ENCODE measurements at regions not wholly inside any gene's neighbourhood (a gene's known extent, or its start where the extent isn't known, plus 50 kb on each side); places are given as distances from the start of the nearest gene placed in this dataset.
"Not testable (repeated sequence)": the region's sequence is repeated elsewhere in the genome, so short reads cannot be mapped to it uniquely, and the experiment has no call there.

GRCh38 chr9:40915660-40916398 lies 212.7 kb downstream of the FOXD4L6 start:
- H3K4me1 ChIP-seq; DNase-seq; intact Hi-C loops (cut with DNase I; ENCODE audit: low total_unique reads); H3K27me3 ChIP-seq (replicated peaks in 1 of 7); H3K27ac ChIP-seq: not testable (repeated sequence)
- Histone ChIP-seq H3K9me3 (peaks cover 28 to 96% (median 93%) of the 10 kb centered on the region in 8 donors), H3K36me3 (peaks cover 0 to 22% (median 0%) of the 10 kb centered on the region in 6 donors), H3K4me3 (peak overlapping the region in 1 of 8 donors; percentile 10)
- 76 to 88% (median 82%) methylated on average over 13 of the region's 13 CpGs for WGBS, 5 donors

DNA sequence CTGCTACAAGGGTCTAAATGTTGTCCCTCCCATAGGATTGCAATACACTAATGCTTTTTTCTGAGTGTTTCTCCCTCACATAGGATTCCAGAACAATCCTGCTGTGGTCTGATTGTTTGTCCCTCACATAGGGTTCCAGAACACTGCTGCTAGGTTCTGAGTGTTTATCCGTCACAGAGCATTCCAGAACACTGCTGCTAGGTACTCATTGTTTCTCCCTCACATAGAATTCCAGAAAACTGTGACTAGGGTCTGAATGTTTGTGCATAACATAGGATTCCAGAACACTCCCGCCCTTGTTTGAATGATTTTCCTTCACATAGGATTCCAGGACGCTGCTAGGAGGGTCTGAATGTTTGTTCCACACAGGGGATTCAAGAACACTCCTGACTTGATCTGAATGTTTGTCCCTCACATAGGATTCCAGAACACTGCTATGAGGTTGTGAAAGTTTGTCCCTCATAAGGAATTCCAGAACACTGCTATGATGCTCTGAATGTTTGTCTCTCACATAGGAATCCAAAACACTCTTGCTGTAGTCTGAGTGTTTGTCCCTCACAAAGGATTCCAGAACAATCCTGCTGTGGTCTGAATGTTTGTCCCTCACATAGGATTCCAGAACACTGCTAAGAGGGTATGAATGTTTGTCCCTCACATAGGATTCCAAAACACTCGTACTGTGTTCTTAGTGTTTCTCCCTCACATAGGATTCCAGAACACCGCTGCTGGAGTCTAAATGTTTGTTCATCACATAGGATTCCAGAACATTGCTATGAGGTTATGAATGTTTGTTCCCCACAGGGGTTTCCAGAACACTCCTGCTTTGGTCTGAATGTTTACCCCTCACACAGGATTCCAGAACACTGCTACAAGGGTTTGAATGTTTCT lies 213.5 kb downstream of the FOXD4L6 start:
- 52 to 63% (median 60%) methylated on average over 5 of the region's 5 CpGs for WGBS, 5 donors
- peaks cover 28 to 97% (median 95%) of the 10 kb centered on the region in 8 donors for H3K9me3 ChIP-seq

GRCh38 chr9:40913928-40914673 lies 214.4 kb downstream of the FOXD4L6 start:
- DNase-seq, result no peak
- peaks cover 25 to 97% (median 95%) of the 10 kb centered on the region in 8 donors for H3K9me3 ChIP-seq
- H3K27me3 ChIP-seq (replicated peaks in 1 of 7), result no peaks in the 10 kb centered on the region
- no peak overlapping the region for H3K4me3 ChIP-seq
- H3K27ac ChIP-seq, result no peak overlapping the region
- TF ChIP-seq POLR2A (IDR thresholded peaks at IDR 0.05) (no peak), POLR2AphosphoS5 (IDR thresholded peaks at IDR 0.05) (no peak)
- TF ChIP-seq, protein P1, sequence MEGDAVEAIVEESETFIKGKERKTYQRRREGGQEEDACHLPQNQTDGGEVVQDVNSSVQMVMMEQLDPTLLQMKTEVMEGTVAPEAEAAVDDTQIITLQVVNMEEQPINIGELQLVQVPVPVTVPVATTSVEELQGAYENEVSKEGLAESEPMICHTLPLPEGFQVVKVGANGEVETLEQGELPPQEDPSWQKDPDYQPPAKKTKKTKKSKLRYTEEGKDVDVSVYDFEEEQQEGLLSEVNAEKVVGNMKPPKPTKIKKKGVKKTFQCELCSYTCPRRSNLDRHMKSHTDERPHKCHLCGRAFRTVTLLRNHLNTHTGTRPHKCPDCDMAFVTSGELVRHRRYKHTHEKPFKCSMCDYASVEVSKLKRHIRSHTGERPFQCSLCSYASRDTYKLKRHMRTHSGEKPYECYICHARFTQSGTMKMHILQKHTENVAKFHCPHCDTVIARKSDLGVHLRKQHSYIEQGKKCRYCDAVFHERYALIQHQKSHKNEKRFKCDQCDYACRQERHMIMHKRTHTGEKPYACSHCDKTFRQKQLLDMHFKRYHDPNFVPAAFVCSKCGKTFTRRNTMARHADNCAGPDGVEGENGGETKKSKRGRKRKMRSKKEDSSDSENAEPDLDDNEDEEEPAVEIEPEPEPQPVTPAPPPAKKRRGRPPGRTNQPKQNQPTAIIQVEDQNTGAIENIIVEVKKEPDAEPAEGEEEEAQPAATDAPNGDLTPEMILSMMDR (IDR thresholded peaks at IDR 0.05 in 8 of 11, conservative IDR thresholded peaks at IDR 0.05 in 3 of 11), result no peak
- intact Hi-C loops (cut with DNase I; ENCODE audit: low total_unique reads), result no loop called here
- H3K4me1 ChIP-seq, result no peaks in the 10 kb centered on the region
- H3K36me3 ChIP-seq, result peaks cover 0 to 22% (median 0%) of the 10 kb centered on the region in 6 donors
- WGBS, 5 donors, result 56 to 67% (median 63%) methylated on average over 8 of the region's 8 CpGs

More for the DNA sequence above, 213.5 kb downstream of the FOXD4L6 start:
- H3K27ac ChIP-seq, result no peak overlapping the region
- no peaks in the 10 kb centered on the region for H3K27me3 ChIP-seq (replicated peaks in 1 of 7)
- H3K4me1 ChIP-seq, result no peaks in the 10 kb centered on the region
- H3K4me3 ChIP-seq, result no peak overlapping the region
- DNase-seq, result no peak
- H3K36me3 ChIP-seq, result peaks cover 0 to 22% (median 0%) of the 10 kb centered on the region in 6 donors
- intact Hi-C loops (cut with DNase I; ENCODE audit: low total_unique reads), result no loop called here
- TF ChIP-seq POLR2A (IDR thresholded peaks at IDR 0.05) (no peak), POLR2AphosphoS5 (IDR thresholded peaks at IDR 0.05) (no peak)
- TF ChIP-seq, protein P1 (IDR thresholded peaks at IDR 0.05 in 8 of 11, conservative IDR thresholded peaks at IDR 0.05 in 3 of 11), result no peak

- peaks cover 0 to 22% (median 0%) of the 10 kb centered on the region in 6 donors for H3K36me3 ChIP-seq
- H3K27ac ChIP-seq, result no peak overlapping the region
- H3K4me1 ChIP-seq, result no peaks in the 10 kb centered on the region
- WGBS, 5 donors, result 64 to 71% (median 69%) methylated on average over 11 of the region's 11 CpGs
- no peak for DNase-seq
- H3K4me3 ChIP-seq, result no peak overlapping the region
- H3K27me3 ChIP-seq (replicated peaks in 1 of 7), result no peaks in the 10 kb centered on the region
- TF ChIP-seq, protein P1 (IDR thresholded peaks at IDR 0.05 in 8 of 11, conservative IDR thresholded peaks at IDR 0.05 in 3 of 11), result no peak
- TF ChIP-seq POLR2AphosphoS5 (IDR thresholded peaks at IDR 0.05), result no peak
- TF ChIP-seq POLR2A (IDR thresholded peaks at IDR 0.05), result no peak
- intact Hi-C loops (cut with DNase I; ENCODE audit: low total_unique reads), result no loop called here
- peaks cover 34 to 97% (median 96%) of the 10 kb centered on the region in 8 donors for H3K9me3 ChIP-seq
These were observed 215.3 kb downstream of the FOXD4L6 start for GRCh38 chr9:40913096-40913719.

GRCh38 chr9:40912679-40913078 lies 215.8 kb downstream of the FOXD4L6 start:
- intact Hi-C loops (cut with DNase I; ENCODE audit: low total_unique reads); DNase-seq; H3K27ac ChIP-seq; H3K27me3 ChIP-seq (replicated peaks in 1 of 7); H3K4me3 ChIP-seq; H3K4me1 ChIP-seq: not testable (repeated sequence)
- Histone ChIP-seq H3K9me3 (peaks cover 40 to 97% (median 96%) of the 10 kb centered on the region in 8 donors), H3K36me3 (peaks cover 0 to 22% (median 1%) of the 10 kb centered on the region in 6 donors)
- WGBS, 5 donors, result 77 to 85% (median 79%) methylated on average over 4 of the region's 4 CpGs

Measured in spleen (tissue), 11 donors.